ENCODE measurements at regions not wholly inside any gene's neighbourhood (a gene's known extent, or its start where the extent isn't known, plus 50 kb on each side); places are given as distances from the start of the nearest gene placed in this dataset.

GRCh38 chr5:3825531-3826451, 230.2 kb downstream of the IRX1 start:
- no peak for DNase-seq (ENCODE audit: low read depth)

- no peak for DNase-seq (ENCODE audit: low read depth)
Measured at GRCh38 chr5:3827624-3828023, 232.0 kb downstream of the IRX1 start.

GRCh38 chr5:3828761-3829160, 233.1 kb downstream of the IRX1 start:
- DNase-seq (ENCODE audit: low read depth) = no peak

GRCh38 chr5:3833566-3833965, 237.9 kb downstream of the IRX1 start:
- no peak for DNase-seq (ENCODE audit: low read depth)

GRCh38 chr5:3835811-3836210, 240.2 kb downstream of the IRX1 start:
- no peak for DNase-seq (ENCODE audit: low read depth)

GRCh38 chr5:3836528-3836927, 240.9 kb downstream of the IRX1 start:
- DNase-seq (ENCODE audit: low read depth) = peak; percentile 26

- DNase-seq (ENCODE audit: low read depth) = peak; percentile 76
Measured at GRCh38 chr5:3837506-3837905, 241.9 kb downstream of the IRX1 start.

GRCh38 chr5:3839151-3839550, 243.5 kb downstream of the IRX1 start:
- DNase-seq (ENCODE audit: low read depth) = no peak

GRCh38 chr5:3842591-3842990, 247.0 kb downstream of the IRX1 start:
- DNase-seq (ENCODE audit: low read depth) = no peak

- DNase-seq (ENCODE audit: low read depth) = peak; percentile 38
Measured at GRCh38 chr5:3843706-3844105, 248.1 kb downstream of the IRX1 start.

GRCh38 chr5:3844266-3844665, 248.6 kb downstream of the IRX1 start:
- no peak for DNase-seq (ENCODE audit: low read depth)

GRCh38 chr5:3845230-3845629, 249.6 kb downstream of the IRX1 start:
- peak; percentile 66 for DNase-seq (ENCODE audit: low read depth)

- DNase-seq (ENCODE audit: low read depth) = peak; percentile 75
Measured at GRCh38 chr5:3852161-3852916, 256.7 kb downstream of the IRX1 start.

GRCh38 chr5:3853362-3853761, 257.7 kb downstream of the IRX1 start:
- DNase-seq (ENCODE audit: low read depth) = no peak

GRCh38 chr5:3854188-3854821, 258.7 kb downstream of the IRX1 start:
- no peak for DNase-seq (ENCODE audit: low read depth)

GRCh38 chr5:3856036-3856435, 260.4 kb downstream of the IRX1 start:
- DNase-seq (ENCODE audit: low read depth) = no peak

- no peak for DNase-seq (ENCODE audit: low read depth)
Measured at GRCh38 chr5:3858524-3858923, 262.9 kb downstream of the IRX1 start.

GRCh38 chr5:3862906-3863305, 267.3 kb downstream of the IRX1 start:
- no peak for DNase-seq (ENCODE audit: low read depth)

GRCh38 chr5:3875144-3875543, 279.5 kb downstream of the IRX1 start:
- no peak for DNase-seq (ENCODE audit: low read depth)

GRCh38 chr5:3878267-3878666, 282.6 kb downstream of the IRX1 start:
- DNase-seq (ENCODE audit: low read depth) = no peak

GRCh38 chr5:3883040-3883439, 287.4 kb downstream of the IRX1 start:
- no peak for DNase-seq (ENCODE audit: low read depth)
